HG03520 (cell line): ENCODE measurements at regions not wholly inside any gene's neighbourhood (a gene's known extent, or its start where the extent isn't known, plus 50 kb on each side); places are given as distances from the start of the nearest gene placed in this dataset.

ENCODE experiments used
- ATAC-seq: cut with Tn5 transposase; IDR thresholded peaks from one replicate; pipeline ENCODE4 v1.9.1; 2021; ENCODE audit warnings: mild to moderate bottlenecking, moderate library complexity; ENCODE audit not compliant: unreplicated experiment

DNA sequence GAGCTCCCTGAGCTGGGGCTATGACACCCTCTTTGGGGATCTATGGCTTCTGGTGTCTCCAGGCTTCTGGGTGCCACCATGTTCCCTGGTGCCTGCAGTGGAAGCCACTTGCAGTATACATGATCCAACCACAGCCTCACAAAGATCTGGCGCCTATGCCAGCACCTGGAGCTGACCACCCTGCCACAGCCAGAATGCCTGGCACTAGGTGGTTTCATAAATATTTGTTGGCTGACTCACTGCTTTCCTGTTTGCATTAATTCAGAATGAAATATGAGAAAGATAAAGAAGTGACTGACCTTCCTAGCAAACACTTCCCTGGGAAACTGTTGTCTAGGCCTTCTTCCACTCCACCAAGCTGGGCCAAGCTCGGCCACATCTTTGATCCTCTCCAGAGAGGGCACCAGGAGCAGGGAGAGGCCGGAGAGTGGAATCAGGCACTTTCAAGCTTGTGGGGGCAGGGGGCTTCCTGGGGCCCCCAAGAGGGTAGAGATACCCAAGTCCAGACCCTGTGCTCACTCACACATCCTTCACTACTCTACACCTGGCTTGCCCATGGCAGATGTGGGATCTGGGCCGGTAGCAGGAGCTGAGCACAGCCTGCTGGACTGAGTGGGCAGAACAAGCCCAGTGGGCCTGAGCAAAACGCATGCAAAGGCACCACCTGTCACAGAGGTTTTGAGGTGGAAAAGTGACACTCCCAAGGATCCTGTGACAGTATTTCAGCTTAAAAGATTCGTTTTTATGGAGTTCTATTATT lies 565.7 kb downstream of the SLC4A3 start:
- no peak for ATAC-seq

DNA sequence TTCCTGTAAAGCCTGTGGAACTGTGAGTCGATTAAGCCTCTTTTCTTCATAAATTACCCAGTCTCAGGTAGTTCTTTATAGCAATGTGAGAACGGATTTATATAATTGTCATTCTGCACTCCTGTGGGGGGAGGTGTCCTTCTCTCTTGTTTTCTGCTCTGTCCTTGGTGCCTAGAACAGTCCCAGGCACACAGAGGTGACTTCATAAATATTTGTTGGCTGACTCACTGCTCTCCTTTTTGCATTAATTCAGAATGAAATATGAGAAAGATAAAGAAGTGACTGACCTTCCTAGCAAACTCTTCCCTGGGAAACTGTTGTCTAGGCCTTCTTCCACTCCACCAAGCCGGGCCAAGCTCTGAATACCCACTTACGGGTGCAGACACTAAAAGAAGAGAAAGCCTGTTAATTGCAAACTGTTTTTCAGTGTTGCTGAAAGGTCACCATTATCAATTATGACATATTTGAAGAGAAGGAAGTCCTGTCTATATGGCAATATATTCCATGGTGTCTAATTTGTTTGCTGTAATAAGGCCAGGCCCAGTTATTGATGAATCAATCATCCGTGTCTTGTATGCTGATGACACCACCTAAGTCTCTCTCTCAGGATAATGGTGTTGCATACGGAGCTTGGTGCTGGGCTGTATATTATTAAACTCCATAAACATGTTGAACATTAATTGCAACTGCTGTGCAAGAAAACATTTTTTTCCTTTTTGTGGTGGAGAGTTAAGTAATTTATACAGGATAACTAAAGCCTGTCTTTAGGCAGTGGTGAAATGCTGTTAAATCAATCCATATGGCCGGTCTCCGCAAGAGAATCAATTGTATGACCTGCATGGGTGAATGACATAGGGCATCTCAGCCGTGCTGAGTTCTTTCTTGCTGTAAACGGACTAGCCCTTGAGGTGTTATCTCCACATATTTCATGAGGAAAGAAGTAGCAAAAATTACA lies 567.5 kb downstream of the SLC4A3 start:
- ATAC-seq: no peak

- no peak for ATAC-seq
Measured at GRCh38 chr2:220198896-220199295, 571.5 kb downstream of the SLC4A3 start.

- ATAC-seq: no peak
Measured at GRCh38 chr2:220202066-220202465, 574.6 kb downstream of the SLC4A3 start.

GRCh38 chr2:220209093-220209492 lies 581.7 kb downstream of the SLC4A3 start:
- no peak for ATAC-seq

- no peak for ATAC-seq
Measured at GRCh38 chr2:220209751-220210150, 582.3 kb downstream of the SLC4A3 start.

DNA sequence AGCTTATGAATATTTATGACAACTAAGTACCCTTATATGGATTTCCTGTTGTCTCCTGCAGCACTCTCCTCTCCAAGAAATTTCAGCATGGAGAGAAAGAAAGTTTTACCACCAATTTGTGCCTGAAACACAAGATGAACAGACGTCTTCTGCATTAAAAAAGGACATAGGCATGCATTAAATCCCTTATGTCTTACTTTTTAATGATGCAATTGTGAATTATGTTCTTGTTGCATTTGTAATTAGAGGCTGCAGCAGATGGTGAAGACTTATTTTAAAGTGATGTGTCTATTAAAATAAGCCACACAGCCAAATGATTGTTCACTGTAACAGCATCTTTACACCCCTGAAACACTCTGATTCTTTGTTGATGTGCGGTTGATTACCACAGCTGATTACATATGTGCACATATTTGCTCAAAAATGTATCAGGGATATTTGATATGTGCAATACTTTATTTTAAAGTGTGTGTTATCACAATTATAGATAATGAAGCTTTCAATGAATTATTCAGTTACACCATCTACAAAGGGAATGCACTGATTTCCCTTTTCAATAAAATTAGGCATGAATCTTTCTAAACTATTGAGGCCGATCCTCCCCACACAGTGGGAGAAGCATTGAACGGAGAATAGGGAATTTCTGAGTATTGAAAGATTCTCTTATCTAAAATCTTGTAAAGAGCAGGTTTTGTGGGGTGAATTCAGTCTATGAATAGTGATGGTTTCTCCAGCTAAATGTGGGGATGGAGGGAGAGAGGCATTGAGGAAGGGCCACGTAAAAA lies 585.1 kb downstream of the SLC4A3 start:
- ATAC-seq: no peak

DNA sequence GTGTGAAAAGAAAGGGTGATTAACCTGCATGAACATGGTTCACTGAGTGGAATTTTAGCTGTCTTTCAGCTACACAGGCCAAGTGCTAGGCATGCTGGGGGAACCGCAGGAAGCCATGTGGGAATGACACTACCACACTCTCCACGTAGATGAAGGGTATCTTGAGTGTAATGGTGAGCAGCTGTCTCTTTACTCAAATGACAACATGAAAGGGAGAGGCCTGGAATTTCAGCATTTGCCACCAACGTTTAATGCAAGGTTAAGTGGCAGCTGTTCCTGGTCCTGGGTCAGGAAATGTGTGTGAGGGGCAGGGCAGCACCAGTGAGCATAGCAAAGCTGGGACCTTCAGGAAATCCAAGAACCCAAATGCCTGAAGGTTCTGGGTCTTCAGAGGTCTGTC lies 588.4 kb downstream of the SLC4A3 start:
- ATAC-seq: no peak

DNA sequence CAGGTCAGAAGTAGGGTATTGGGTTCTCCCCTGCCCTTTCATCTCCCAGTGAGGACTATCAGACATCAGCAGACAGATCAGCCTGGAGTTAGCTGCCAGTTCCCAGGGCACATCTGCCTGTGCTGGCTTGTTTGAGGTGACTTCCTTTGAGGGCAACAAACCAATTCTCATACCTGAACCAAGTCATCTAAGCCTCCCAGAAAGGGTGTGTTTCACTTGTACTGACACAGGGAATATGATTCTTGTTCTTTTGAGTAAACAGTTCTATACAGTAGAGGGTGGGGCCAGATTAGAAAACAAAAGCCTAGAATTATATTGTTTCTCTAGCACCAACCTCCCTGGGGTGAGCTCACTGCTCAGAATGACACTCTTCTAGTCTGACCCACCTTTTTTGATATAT lies 591.9 kb downstream of the SLC4A3 start:
- ATAC-seq: no peak

GRCh38 chr2:220220009-220220408 lies 592.6 kb downstream of the SLC4A3 start:
- no peak for ATAC-seq

DNA sequence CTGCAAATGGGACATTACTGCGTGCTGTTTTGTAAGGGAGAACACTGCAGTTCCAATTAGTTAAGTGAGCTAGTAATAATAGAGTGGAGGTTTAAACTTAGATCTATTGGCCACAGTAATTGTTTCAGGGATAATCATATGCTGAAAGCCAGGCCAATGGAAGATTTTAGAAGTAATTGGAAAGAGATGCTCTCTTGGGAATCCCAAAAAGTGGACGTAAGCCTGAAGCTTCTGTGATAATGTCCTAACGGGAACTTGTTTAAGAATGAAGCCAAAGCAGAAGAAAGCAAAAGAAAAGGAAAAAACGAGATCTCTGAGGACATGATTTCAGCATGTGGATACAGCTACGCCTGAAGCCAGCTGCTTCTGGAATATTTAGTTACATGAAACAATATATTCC lies 594.6 kb downstream of the SLC4A3 start:
- no peak for ATAC-seq

GRCh38 chr2:220224691-220225543 lies 597.5 kb downstream of the SLC4A3 start:
- no peak for ATAC-seq

- no peak for ATAC-seq
Measured at GRCh38 chr2:220226076-220226475, 598.6 kb downstream of the SLC4A3 start.

DNA sequence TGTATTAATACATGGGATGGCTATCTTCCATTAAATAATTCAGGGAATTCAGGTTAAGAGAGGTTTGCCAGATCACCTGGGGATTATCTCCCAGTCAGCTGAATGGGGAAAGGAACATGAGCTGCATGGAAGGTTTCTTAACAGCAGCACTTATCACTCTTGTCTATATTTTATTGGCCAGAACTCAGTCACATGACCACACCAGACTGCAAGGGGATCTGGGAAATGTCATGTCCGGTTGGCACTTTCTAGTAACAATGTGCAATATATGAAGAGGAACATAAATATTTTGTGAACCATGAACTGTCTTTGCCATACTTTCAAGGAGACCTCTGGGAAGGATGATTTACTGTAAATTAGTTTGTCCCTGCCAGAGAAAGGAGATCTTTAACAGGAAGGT lies 599.1 kb downstream of the SLC4A3 start:
- no peak for ATAC-seq

GRCh38 chr2:220227266-220227920 lies 600.0 kb downstream of the SLC4A3 start:
- no peak for ATAC-seq

- ATAC-seq: no peak
Measured at GRCh38 chr2:220228310-220229006, 601.0 kb downstream of the SLC4A3 start.

DNA sequence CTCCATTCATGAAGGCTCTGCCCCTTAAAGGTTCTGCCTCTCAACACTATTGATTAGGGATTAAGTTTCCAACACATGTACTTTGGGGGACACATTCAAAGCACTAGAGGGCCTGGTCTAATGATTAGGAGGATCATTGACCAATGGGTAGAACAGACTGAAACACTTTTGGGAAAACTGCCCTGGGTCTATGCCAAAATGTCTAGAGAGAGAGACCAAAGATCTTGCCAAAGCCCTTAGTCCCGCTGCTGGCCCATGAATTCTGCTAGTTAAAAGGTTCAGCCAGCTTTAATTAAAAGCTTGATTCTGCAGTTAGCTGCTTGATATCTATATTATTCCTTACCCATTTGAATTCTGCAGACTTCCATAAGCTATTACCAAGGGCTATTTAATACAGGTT lies 613.2 kb downstream of the SLC4A3 start:
- ATAC-seq: no peak

DNA sequence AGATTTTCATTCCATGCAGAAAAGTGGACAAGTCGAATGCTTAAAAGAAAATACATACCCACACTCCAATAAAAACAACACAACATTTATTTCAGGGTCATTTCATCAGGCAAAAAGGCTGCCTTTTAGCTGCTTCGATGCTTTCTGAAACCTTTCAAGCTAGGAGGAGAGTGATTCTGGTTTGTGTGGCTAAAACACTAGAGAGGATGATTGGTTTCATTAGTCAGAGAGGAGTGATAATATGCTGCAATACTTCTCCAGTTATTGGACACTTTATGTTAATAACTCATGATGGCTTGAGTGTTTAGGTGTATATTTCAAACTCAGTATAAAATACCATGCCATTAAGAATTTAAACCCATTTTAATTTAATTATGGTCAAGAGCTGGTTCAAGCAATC lies 614.0 kb downstream of the SLC4A3 start:
- no peak for ATAC-seq

GRCh38 chr2:220243571-220243970 lies 616.1 kb downstream of the SLC4A3 start:
- no peak for ATAC-seq
